ENCODE measurements at regions not wholly inside any gene's neighbourhood (a gene's known extent, or its start where the extent isn't known, plus 50 kb on each side); places are given as distances from the start of the nearest gene placed in this dataset.

DNA sequence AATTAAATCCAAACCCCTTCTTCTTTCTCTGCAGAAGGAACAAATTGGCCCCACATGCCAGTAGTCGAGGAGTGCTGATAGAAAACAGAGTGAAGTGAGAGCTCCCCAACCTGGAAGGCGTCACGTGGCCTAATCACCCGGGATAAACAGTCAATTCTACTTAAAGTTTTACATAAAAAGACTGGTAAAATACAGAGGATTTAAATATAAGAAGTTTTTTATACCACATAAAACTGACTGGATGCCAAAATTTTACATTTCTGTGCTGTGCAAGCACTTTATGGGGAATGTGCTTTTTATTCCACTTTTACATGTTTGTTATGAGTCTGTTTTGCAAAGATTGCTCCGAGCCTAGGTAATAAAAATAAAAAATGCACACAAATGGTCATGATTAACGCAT lies 1586.8 kb upstream of the ACVR2A start:
- ATAC-seq (ENCODE audit: low FRiP score) (no peak), DNase-seq (ENCODE audit: low spot score) (no peak)
- TF ChIP-seq, protein P1, sequence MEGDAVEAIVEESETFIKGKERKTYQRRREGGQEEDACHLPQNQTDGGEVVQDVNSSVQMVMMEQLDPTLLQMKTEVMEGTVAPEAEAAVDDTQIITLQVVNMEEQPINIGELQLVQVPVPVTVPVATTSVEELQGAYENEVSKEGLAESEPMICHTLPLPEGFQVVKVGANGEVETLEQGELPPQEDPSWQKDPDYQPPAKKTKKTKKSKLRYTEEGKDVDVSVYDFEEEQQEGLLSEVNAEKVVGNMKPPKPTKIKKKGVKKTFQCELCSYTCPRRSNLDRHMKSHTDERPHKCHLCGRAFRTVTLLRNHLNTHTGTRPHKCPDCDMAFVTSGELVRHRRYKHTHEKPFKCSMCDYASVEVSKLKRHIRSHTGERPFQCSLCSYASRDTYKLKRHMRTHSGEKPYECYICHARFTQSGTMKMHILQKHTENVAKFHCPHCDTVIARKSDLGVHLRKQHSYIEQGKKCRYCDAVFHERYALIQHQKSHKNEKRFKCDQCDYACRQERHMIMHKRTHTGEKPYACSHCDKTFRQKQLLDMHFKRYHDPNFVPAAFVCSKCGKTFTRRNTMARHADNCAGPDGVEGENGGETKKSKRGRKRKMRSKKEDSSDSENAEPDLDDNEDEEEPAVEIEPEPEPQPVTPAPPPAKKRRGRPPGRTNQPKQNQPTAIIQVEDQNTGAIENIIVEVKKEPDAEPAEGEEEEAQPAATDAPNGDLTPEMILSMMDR (IDR thresholded peaks at IDR 0.05), result no peak

DNA sequence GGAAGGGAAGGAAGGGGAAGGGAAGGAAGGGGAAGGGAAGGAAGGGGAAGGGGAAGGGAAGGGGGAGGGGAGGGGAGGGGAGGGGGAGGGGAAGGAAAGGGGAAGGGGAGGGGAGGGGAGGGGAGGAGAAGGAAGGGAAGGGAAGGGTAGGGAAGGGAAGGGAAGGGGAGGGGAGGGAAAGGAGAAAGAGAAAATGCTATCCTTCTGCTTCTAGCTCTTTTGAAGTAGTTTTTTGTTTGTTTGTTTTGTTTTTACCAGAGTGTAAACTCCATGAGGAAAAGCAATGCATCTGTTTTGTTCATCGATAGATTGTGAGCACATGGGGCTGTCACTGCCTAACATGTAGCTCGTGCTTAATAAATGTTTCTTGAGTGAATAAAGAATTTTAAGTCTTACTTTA lies 1592.7 kb upstream of the ACVR2A start:
- TF ChIP-seq, protein P1 (IDR thresholded peaks at IDR 0.05), result no peak
- ATAC-seq (ENCODE audit: low FRiP score), result no peak

GRCh38 chr2:146251328-146251727 lies 1593.5 kb upstream of the ACVR2A start:
- no peak for ATAC-seq (ENCODE audit: low FRiP score)
- DNase-seq (ENCODE audit: low spot score), result no peak
- TF ChIP-seq, protein P1 (IDR thresholded peaks at IDR 0.05), result no peak

More for the DNA sequence above, 1592.7 kb upstream of the ACVR2A start:
- DNase-seq (ENCODE audit: low spot score), result no peak

DNA sequence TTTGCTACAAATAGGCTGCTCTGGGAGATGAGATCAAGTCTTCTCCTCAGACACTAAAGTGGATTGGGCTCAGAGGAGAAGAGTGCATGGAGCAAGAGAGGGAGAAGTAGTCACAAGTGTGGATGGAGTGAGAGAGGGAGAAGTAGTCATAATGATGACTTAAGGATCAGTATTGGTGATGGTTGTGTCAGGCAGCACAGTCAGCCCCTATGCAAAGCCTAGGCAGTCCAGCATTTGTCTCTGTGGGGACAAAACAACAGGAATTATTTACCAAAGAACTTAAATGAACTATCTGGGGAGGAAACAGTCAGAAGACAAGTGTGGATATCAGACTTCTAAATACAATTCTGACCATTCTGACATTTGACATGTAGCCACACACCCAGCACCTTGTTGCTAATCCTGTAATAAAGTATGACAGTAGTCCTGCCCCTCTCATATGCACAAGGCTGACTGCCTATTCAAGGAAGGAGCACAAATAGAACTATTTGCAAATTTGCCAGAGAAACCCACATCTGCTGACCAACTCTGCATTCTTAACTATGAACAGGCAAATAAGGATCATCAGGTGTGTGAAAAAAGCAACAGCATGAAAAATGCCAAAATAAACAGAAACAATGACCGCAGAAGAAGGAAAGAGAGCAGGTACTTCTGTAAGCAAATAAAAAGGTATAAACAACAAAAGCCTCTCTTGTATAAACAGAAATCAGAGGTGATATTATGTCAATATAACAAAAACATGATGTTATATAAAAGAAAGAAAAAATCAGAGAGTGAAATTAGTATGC lies 1597.9 kb upstream of the ACVR2A start:
- TF ChIP-seq, protein P1 (IDR thresholded peaks at IDR 0.05), result no peak
- ATAC-seq (ENCODE audit: low FRiP score), result no peak
- DNase-seq (ENCODE audit: low spot score), result no peak

DNA sequence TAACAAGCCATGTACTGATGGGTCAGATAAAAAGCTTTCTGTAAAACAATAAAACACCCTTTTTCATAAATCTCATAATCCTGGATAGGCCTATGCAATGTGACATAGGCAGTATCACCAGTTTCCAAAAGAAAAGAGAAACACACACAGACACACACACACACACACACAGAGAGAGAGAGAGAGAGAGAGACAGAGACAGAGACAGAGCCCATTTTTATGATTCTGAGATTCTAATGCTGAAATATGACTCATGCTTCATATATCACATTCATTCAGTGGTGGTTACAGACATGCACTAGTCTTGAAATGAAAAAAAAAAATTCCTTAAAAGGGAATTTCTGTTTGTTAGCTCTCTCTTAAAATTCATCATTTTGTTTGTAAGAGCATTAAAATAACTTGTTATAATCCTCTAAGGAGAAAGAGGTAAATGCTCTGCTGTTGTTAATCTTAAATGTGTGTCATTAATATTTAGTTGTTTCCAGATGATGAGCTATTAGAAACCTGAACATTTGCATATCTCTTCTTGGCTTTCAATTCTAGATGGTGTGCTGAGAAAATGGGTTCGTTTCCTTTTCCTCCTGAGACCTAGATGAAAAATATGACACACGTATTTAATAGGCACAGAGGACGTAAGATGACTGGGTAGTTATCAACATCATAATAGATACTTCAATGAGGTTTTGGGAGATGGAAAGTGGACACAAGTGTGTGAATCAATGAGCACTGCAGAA lies 1598.7 kb upstream of the ACVR2A start:
- TF ChIP-seq, protein P1 (IDR thresholded peaks at IDR 0.05), result no peak
- no peak for ATAC-seq (ENCODE audit: low FRiP score)
- DNase-seq (ENCODE audit: low spot score), result no peak

DNA sequence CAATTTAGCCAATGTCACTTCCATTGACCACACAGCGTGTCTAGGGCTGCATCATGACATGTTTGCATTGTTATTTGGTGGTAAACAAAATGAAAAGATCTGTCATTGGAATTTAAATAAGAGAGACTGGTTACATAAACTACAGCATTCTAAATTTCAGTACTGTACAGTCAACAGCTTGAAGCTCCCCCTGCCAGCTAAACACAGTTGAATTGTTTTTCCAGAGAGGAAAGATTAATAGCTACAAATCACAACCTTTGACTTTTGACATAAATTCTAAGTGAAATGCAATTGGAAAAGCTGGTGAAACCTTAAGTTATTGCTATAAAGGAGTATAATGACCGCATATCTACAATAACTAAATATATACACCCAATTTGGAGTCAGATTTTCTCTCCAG lies 1600.0 kb upstream of the ACVR2A start:
- ATAC-seq (ENCODE audit: low FRiP score), result no peak
- TF ChIP-seq, protein P1 (IDR thresholded peaks at IDR 0.05), result no peak

More for the DNA sequence above, 1600.0 kb upstream of the ACVR2A start:
- DNase-seq (ENCODE audit: low spot score), result no peak

All from omental fat pad (tissue), 3 donors.